GM23338 (cell line): ENCODE measurements at regions not wholly inside any gene's neighbourhood (a gene's known extent, or its start where the extent isn't known, plus 50 kb on each side); places are given as distances from the start of the nearest gene placed in this dataset.

Source experiments
- ATAC-seq: fragments of 200-7000 bp; cut with Tn5 transposase; 3 replicates; pipeline ENCODE4 v1.9.1; 2020
- DNase-seq: peaks from one replicate; pipeline ENCODE4 v3.0.0-alpha.2; 2015; ENCODE audit warnings: low spot score
- H2AFZ ChIP-seq: fragments of 200-600 bp; sonication (generic); 2 replicates; pipeline ENCODE4 v1.8.0; 2016; ENCODE audit warnings: antibody characterized with exemption, mild to moderate bottlenecking, moderate library complexity
- H3F3A ChIP-seq: fragments of 200-600 bp; sonication (generic); replicated peaks from 2 replicates; pipeline ENCODE4 v1.8.0; 2017; ENCODE audit warnings: antibody characterized with exemption, mixed run types, low read depth
- H3K27ac ChIP-seq: fragments of 200-600 bp; sonication (generic); 2 replicates; pipeline ENCODE4 v1.6.1; 2016; ENCODE audit warnings: low read depth
- H3K27me3 ChIP-seq: fragments of 200-600 bp; sonication (generic); 2 replicates; pipeline ENCODE4 v1.8.0; 2016; ENCODE audit warnings: mild to moderate bottlenecking, mixed run types, moderate library complexity; ENCODE audit not compliant: insufficient read depth
- H3K36me3 ChIP-seq: fragments of 200-600 bp; sonication (generic); 2 replicates; pipeline ENCODE4 v1.8.0; 2016; ENCODE audit warnings: mild to moderate bottlenecking; ENCODE audit not compliant: insufficient read depth
- H3K4me1 ChIP-seq: fragments of 200-600 bp; sonication (generic); 2 replicates; pipeline ENCODE4 v1.8.0; 2016; ENCODE audit warnings: mild to moderate bottlenecking, moderate library complexity; ENCODE audit not compliant: insufficient read depth
- H3K4me2 ChIP-seq: fragments of 200-600 bp; sonication (generic); 2 replicates; pipeline ENCODE4 v1.7.1; 2017; ENCODE audit warnings: mixed run types
- H3K4me3 ChIP-seq: fragments of 200-600 bp; sonication (generic); 2 replicates; pipeline ENCODE4 v1.6.1; 2016; ENCODE audit warnings: mixed run types
- H3K79me2 ChIP-seq: fragments of 200-600 bp; sonication (generic); replicated peaks from 2 replicates; pipeline ENCODE4 v1.8.0; 2017; ENCODE audit warnings: mild to moderate bottlenecking; ENCODE audit not compliant: insufficient read depth
- H3K9me2 ChIP-seq: fragments of 200-600 bp; sonication (generic); 2 replicates; pipeline ENCODE4 v1.8.0; 2017; ENCODE audit not compliant: insufficient read depth
- H4K20me1 ChIP-seq: fragments of 200-600 bp; sonication (generic); replicated peaks from 2 replicates; pipeline ENCODE4 v1.8.0; 2017; ENCODE audit warnings: mild to moderate bottlenecking; ENCODE audit not compliant: insufficient read depth
- H3K27ac Mint-ChIP-seq: 2 replicates; pipeline ENCODE4 v1.8.0; 2020; ENCODE audit warnings: inconsistent platforms, mild to moderate bottlenecking, moderate library complexity, mixed read lengths
- H3K27me3 Mint-ChIP-seq: 3 replicates; pipeline ENCODE4 v1.8.0; 2022; ENCODE audit warnings: low read depth, mild to moderate bottlenecking, moderate library complexity, mixed read lengths, inconsistent platforms; ENCODE audit not compliant: insufficient read depth, poor library complexity
- H3K36me3 Mint-ChIP-seq: 3 replicates; pipeline ENCODE4 v1.8.0; 2021; ENCODE audit warnings: low read depth, mild to moderate bottlenecking, inconsistent platforms, moderate library complexity, mixed read lengths
- H3K4me1 Mint-ChIP-seq: 3 replicates; pipeline ENCODE4 v1.8.0; 2020; ENCODE audit warnings: mild to moderate bottlenecking, inconsistent platforms, mixed read lengths
- H3K4me3 Mint-ChIP-seq: 3 replicates; pipeline ENCODE4 v1.8.0; 2021; ENCODE audit warnings: moderate library complexity, mild to moderate bottlenecking, inconsistent platforms, mixed read lengths
- H3K9me3 Mint-ChIP-seq: 3 replicates; pipeline ENCODE4 v1.8.0; 2020; ENCODE audit warnings: moderate library complexity, mild to moderate bottlenecking, inconsistent platforms, mixed read lengths
- EZH2phosphoT487 ChIP-seq: fragments of 200-600 bp; sonication (generic); IDR thresholded peaks from one replicate; pipeline ENCODE4 v1.8.1; 2018; ENCODE audit warnings: antibody characterized with exemption; ENCODE audit not compliant: unreplicated experiment
- JUNB ChIP-seq: IDR thresholded peaks from one replicate; pipeline ENCODE4 v1.6.1; 2016; ENCODE audit warnings: antibody characterized with exemption; ENCODE audit not compliant: unreplicated experiment
- REST ChIP-seq: IDR thresholded peaks from one replicate; pipeline ENCODE4 v1.6.1; 2018; ENCODE audit warnings: antibody characterized with exemption; ENCODE audit not compliant: unreplicated experiment
- TF ChIP-seq, protein P1 (sequence below): fragments of 250-450 bp; sonication (Bioruptor Pico); IDR thresholded peaks from 2 replicates; pipeline ENCODE4 v1.5.0; 2020; ENCODE audit warnings: mild to moderate bottlenecking, moderate library complexity

DNA sequence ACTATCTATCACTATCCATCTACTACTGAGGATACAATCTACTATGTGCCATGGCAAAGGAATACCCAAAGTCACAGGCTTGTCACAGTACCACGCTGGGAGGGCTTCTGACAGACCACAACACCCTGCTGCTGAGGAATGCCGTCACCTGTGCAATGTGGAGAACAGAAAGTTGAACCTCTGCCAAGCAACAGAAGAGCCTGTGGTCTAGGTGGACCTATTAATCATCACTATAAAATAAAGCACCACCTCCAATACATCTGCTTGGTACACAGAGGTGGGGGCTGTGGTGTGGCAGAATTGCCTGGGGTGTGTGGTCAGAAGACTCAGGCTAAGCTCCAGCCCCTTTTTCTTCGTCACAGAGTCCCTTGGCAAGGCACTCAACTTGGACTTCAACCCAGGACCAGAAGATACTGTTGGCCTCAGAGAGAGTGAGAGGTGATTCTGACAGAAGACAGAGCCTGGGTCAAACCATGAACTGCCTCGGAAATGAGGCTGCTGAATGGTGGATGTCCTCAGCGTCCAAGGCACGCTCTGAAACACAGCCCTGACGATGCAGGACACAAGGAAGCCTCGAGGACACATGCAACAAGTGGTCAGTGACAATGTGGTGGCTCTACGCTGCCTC lies 189.4 kb upstream of the CHRNA7 start (continued):
- TF ChIP-seq, protein P1, sequence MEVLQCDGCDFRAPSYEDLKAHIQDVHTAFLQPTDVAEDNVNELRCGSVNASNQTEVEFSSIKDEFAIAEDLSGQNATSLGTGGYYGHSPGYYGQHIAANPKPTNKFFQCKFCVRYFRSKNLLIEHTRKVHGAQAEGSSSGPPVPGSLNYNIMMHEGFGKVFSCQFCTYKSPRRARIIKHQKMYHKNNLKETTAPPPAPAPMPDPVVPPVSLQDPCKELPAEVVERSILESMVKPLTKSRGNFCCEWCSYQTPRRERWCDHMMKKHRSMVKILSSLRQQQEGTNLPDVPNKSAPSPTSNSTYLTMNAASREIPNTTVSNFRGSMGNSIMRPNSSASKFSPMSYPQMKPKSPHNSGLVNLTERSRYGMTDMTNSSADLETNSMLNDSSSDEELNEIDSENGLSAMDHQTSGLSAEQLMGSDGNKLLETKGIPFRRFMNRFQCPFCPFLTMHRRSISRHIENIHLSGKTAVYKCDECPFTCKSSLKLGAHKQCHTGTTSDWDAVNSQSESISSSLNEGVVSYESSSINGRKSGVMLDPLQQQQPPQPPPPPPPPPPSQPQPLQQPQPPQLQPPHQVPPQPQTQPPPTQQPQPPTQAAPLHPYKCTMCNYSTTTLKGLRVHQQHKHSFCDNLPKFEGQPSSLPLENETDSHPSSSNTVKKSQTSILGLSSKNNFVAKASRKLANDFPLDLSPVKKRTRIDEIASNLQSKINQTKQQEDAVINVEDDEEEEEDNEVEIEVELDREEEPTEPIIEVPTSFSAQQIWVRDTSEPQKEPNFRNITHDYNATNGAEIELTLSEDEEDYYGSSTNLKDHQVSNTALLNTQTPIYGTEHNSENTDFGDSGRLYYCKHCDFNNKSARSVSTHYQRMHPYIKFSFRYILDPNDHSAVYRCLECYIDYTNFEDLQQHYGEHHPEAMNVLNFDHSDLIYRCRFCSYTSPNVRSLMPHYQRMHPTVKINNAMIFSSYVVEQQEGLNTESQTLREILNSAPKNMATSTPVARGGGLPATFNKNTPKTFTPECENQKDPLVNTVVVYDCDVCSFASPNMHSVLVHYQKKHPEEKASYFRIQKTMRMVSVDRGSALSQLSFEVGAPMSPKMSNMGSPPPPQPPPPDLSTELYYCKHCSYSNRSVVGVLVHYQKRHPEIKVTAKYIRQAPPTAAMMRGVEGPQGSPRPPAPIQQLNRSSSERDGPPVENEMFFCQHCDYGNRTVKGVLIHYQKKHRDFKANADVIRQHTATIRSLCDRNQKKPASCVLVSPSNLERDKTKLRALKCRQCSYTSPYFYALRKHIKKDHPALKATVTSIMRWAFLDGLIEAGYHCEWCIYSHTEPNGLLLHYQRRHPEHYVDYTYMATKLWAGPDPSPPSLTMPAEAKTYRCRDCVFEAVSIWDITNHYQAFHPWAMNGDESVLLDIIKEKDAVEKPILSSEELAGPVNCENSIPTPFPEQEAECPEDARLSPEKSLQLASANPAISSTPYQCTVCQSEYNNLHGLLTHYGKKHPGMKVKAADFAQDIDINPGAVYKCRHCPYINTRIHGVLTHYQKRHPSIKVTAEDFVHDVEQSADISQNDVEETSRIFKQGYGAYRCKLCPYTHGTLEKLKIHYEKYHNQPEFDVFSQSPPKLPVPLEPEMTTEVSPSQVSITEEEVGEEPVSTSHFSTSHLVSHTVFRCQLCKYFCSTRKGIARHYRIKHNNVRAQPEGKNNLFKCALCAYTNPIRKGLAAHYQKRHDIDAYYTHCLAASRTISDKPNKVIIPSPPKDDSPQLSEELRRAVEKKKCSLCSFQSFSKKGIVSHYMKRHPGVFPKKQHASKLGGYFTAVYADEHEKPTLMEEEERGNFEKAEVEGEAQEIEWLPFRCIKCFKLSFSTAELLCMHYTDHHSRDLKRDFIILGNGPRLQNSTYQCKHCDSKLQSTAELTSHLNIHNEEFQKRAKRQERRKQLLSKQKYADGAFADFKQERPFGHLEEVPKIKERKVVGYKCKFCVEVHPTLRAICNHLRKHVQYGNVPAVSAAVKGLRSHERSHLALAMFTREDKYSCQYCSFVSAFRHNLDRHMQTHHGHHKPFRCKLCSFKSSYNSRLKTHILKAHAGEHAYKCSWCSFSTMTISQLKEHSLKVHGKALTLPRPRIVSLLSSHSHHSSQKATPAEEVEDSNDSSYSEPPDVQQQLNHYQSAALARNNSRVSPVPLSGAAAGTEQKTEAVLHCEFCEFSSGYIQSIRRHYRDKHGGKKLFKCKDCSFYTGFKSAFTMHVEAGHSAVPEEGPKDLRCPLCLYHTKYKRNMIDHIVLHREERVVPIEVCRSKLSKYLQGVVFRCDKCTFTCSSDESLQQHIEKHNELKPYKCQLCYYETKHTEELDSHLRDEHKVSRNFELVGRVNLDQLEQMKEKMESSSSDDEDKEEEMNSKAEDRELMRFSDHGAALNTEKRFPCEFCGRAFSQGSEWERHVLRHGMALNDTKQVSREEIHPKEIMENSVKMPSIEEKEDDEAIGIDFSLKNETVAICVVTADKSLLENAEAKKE (CRISPR knock-in tag), result no peak
- TF ChIP-seq JUNB, result no peak
- no peak for TF ChIP-seq EZH2phosphoT487

DNA sequence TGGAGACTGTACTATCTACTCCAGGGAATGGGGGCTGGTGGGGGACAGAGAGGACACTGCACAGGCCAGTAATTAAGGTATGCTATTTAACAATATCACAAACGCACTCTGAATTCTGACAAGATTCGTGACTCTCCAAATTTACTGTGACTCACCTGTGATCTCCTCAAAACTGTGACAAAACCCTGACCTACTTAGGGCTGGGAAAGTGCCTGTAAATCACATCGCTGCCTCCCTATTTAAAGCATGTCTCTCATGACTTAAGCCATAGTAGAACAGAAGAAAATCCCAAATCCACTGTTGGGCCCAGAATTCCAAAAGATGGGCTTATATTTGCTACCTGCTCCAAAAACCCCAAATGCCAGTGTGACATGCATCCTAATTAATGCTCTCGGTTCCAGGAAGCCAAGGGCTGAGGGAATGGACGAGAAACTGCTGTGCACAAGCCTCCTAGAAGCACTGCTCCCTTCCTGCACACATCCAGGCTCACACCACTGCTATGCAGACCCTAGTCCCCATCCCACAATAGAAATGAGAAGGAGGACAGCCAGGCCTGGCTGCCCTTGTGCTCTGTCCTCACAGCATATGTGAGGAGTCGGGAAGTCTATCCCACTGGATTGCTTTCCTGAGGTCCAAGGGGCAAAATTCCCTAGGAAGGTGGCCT lies 187.7 kb upstream of the CHRNA7 start:
- no peaks in the 10 kb centered on the region for H3K4me1 Mint-ChIP-seq
- Histone ChIP-seq H3K9me2 (no peaks in the 10 kb centered on the region), H4K20me1 (no peaks in the 10 kb centered on the region), H2AFZ (no peak overlapping the region), H3K4me2 (no peak overlapping the region), H3K27me3 (no peaks in the 10 kb centered on the region), H3F3A (no peaks in the 10 kb centered on the region), H3K4me3 (no peak overlapping the region), H3K79me2 (no peaks in the 10 kb centered on the region), H3K36me3 (no peaks in the 10 kb centered on the region), H3K4me1 (no peaks in the 10 kb centered on the region), H3K27ac (no peak overlapping the region)
- ATAC-seq (no peak), DNase-seq (no peak)
- H3K36me3 Mint-ChIP-seq, result no peaks in the 10 kb centered on the region
- no peak overlapping the region for H3K4me3 Mint-ChIP-seq
- H3K27ac Mint-ChIP-seq, result no peak overlapping the region
- H3K9me3 Mint-ChIP-seq, result no peaks in the 10 kb centered on the region
- H3K27me3 Mint-ChIP-seq, result peaks cover 3% of the 10 kb centered on the region
- TF ChIP-seq, protein P1 (CRISPR knock-in tag), result no peak
- TF ChIP-seq REST, result no peak
